ENCODE measurements at regions not wholly inside any gene's neighbourhood (a gene's known extent, or its start where the extent isn't known, plus 50 kb on each side); places are given as distances from the start of the nearest gene placed in this dataset.

DNA sequence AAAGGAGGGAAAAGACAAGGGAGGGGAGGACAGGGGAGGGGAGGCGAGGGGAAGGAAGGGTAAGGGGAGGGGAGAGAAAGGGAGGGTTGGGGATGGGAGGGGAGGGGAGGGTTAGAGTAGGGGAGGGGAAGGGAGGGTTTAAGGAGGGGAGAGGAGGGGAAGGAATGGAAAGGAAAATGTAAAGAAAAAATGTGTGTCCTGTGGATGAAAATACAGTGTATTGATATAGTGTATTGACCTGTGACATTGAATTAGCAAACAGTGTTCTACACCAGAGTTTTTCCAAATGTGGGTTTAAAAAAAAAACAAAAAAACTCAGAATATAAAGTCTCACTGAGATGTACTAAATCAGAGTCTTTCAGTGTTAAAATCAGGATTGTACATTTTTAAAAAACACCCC lies 1279.8 kb upstream of the ADGRL2 start:
- Histone ChIP-seq H3K4me3 (no peak overlapping the region), H3K27me3 (no peaks in the 10 kb centered on the region), H3K4me1 (replicated peaks in 1 of 2) (no peaks in the 10 kb centered on the region), H3K9me3 (replicated peaks in 1 of 3) (no peaks in the 10 kb centered on the region), H3K27ac (no peak overlapping the region), H3K36me3 (replicated peaks in 1 of 2) (no peaks in the 10 kb centered on the region)
- WGBS, 4 donors = 82 to 97% (median 88%) methylated on average over 1 of the region's 1 CpG
- intact Hi-C loops (cut with DNase I) = no loop called here
- no peak for DNase-seq
- TF ChIP-seq CTCF (IDR thresholded peaks at IDR 0.05) (no peak), POLR2A (IDR thresholded peaks at IDR 0.05) (no peak)

- no peaks in the 10 kb centered on the region for H3K36me3 ChIP-seq (replicated peaks in 1 of 2)
- WGBS, 4 donors = 93 to 97% (median 94%) methylated on average over 1 of the region's 1 CpG
- H3K27me3 ChIP-seq = no peaks in the 10 kb centered on the region
- H3K9me3 ChIP-seq (replicated peaks in 1 of 3) = no peaks in the 10 kb centered on the region
- intact Hi-C loops (cut with DNase I) = no loop called here
- no peak overlapping the region for H3K27ac ChIP-seq
- no peak overlapping the region for H3K4me3 ChIP-seq
- no peak for DNase-seq
- no peaks in the 10 kb centered on the region for H3K4me1 ChIP-seq (replicated peaks in 1 of 2)
- TF ChIP-seq CTCF (IDR thresholded peaks at IDR 0.05) = no peak
- no peak for TF ChIP-seq POLR2A (IDR thresholded peaks at IDR 0.05)
Measured at GRCh38 chr1:80517062-80517461, 1283.7 kb upstream of the ADGRL2 start.

GRCh38 chr1:80509965-80510522 lies 1290.7 kb upstream of the ADGRL2 start:
- WGBS, 4 donors = 60 to 92% (median 88%) methylated on average over 2 of the region's 2 CpGs

GRCh38 chr1:80506216-80506615 lies 1294.5 kb upstream of the ADGRL2 start:
- DNase-seq = no peak
- intact Hi-C loops (cut with DNase I) = no loop called here
- 73 to 79% (median 77%) methylated on average over 2 of the region's 2 CpGs for WGBS, 4 donors
- H3K4me1 ChIP-seq (replicated peaks in 1 of 2) = no peaks in the 10 kb centered on the region
- H3K36me3 ChIP-seq (replicated peaks in 1 of 2) = no peaks in the 10 kb centered on the region
- no peak overlapping the region for H3K27ac ChIP-seq
- no peak overlapping the region for H3K4me3 ChIP-seq
- no peaks in the 10 kb centered on the region for H3K9me3 ChIP-seq (replicated peaks in 1 of 3)
- TF ChIP-seq CTCF (IDR thresholded peaks at IDR 0.05) (no peak), POLR2A (IDR thresholded peaks at IDR 0.05) (no peak)
- H3K27me3 ChIP-seq = no peaks in the 10 kb centered on the region

More at GRCh38 chr1:80509965-80510522, 1290.7 kb upstream of the ADGRL2 start:
- Histone ChIP-seq H3K4me1 (replicated peaks in 1 of 2) (no peaks in the 10 kb centered on the region), H3K9me3 (replicated peaks in 1 of 3) (no peaks in the 10 kb centered on the region), H3K27ac (no peak overlapping the region), H3K4me3 (no peak overlapping the region), H3K36me3 (replicated peaks in 1 of 2) (no peaks in the 10 kb centered on the region), H3K27me3 (no peaks in the 10 kb centered on the region)
- TF ChIP-seq CTCF (IDR thresholded peaks at IDR 0.05) (no peak), POLR2A (IDR thresholded peaks at IDR 0.05) (no peak)
- no peak for DNase-seq
- intact Hi-C loops (cut with DNase I) = no loop called here

Data from adrenal gland (tissue), 9 donors.